HG02623 (cell line): ENCODE measurements at regions not wholly inside any gene's neighbourhood (a gene's known extent, or its start where the extent isn't known, plus 50 kb on each side); places are given as distances from the start of the nearest gene placed in this dataset.

Experiments
- ATAC-seq: cut with Tn5 transposase; IDR thresholded peaks from one replicate; pipeline ENCODE4 v1.9.1; 2021; ENCODE audit warnings: moderate library complexity; ENCODE audit not compliant: unreplicated experiment

DNA sequence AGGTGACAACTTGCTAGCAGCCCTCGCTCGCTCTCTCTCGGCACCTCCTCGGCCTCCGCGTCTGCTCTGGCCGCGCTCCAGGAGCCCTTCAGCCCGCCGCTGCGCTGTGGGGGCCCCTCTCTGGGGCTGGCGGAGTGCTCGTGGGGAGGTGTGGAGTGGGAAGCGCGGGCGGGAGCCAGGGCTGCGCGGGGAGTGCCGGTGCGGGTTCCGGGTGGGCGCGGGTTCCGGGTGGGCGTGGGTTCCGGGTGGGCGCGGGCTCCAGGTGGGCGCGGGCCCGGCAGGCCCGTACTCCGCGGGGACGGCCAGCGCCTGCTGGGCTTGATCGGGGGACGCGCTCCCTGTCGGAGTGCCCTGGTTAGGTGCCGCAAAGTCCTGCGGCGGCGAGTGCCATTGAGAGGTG, 384.3 kb downstream of the GPM6A start:
- no peak for ATAC-seq

DNA sequence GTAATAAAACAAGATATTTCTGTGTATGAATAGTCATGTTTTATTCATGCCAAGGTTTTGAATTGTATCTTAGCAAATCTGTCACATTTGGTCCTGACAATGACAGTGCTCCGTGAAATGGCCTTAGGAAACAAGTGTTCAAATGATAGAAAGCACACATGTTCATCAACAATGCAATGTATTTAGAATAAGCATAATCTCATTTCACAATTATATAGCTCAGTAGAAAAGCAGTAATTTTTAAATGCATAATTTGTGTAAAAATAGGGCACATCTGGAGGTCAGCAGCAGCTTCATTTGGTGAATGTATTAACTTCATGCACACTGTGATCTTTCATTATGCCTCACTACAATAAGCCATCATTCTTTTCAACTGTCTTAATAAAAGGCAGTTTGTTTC, 380.4 kb downstream of the GPM6A start:
- no peak for ATAC-seq

DNA sequence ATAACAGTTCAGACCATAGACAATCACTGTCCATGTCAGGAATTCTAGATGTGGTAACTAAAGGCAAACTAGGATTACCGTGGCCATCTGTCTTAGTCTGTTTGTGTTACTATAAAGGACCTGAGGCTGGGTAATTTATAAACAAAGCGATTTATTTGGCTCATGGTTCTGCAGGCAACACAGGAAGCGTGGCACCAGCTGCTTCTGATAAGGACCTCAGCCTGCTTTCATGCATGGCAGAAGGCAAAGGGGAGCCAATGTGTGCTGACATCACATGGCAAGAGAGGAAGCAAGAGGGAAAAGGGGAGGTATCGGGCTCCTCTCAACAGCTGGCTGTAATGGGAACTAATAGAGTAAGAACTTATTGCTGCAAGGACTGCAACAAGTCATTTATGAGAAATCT, 376.7 kb downstream of the GPM6A start:
- no peak for ATAC-seq

- ATAC-seq = no peak
Observed at GRCh38 chr4:175436196-175436595, 375.9 kb downstream of the GPM6A start.

DNA sequence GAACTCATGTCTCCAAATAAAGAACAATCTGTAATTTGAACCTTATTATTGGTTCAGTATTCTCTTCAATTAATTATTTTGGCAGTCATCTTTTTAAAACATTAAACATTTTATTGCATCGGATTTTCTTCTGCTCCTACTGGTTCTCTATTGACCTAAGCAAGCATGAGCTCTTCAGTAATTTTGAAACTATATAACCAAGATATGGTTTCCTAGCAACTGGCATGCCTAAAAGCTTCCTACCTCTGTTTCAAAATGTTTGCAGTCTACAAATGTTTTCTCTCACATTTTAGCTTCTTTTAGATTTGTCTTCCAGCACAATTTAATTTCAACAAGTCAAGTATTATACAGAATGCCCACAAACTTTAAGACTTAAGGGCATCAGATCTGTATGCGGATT, 371.3 kb downstream of the GPM6A start:
- ATAC-seq = no peak

DNA sequence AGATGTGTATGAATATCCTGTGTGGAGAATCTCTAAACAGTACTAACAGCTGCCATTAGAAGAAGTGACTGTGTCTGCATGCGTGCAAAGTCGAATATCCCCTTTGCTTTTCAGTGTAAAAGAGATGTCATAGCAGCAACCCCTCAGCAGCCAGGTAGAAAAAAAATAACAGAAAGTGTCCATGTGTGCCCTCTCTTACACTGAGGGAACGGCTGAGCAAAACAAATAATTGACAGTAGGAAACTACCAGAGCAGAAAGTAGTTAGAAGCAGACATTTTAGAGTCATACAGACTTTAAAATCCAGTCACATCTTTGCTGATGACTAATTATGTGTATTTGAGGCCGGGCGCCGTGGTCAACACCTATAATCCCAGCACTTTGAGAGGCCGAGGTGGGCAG, 370.8 kb downstream of the GPM6A start:
- ATAC-seq = no peak

DNA sequence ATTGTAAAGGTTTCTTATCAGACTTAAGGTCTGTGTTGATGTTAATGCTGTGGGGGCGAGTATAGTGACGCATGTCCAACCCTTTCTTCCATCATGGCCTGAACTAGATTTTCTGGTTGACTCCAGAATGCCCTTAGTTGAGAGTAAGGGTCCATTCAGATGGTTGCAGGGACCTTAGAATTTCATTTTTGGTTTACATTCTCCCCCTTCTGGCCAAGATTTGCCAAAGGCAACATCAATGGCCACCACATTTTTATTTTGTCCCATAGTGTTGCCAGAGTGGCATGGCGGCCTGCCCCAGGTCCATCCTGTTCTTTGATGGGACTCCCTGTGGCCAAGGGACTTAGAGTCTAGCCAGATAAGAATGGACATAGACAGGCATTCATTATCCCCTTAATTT, 368.5 kb downstream of the GPM6A start:
- ATAC-seq = no peak

DNA sequence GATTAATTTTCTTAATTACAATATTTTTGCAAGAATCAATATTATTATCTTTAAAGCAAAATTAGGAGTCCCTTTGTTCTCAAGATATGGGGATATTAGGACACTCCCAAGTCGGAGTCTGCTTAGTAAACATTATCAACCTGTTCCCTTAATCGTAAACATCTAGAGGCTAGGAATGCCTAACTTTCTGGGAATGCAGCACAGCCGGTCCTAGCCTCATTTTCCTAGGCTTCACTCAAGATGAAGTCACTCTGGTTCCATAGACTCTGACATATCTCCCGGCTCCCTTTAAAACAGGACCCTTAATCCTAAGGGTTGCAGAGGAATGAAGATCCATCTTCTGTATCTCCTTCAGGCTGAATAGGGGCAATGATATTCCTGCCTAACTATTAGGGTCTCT, 367.6 kb downstream of the GPM6A start:
- ATAC-seq = no peak

- ATAC-seq = no peak
Observed at GRCh38 chr4:175447016-175447415, 365.0 kb downstream of the GPM6A start.

DNA sequence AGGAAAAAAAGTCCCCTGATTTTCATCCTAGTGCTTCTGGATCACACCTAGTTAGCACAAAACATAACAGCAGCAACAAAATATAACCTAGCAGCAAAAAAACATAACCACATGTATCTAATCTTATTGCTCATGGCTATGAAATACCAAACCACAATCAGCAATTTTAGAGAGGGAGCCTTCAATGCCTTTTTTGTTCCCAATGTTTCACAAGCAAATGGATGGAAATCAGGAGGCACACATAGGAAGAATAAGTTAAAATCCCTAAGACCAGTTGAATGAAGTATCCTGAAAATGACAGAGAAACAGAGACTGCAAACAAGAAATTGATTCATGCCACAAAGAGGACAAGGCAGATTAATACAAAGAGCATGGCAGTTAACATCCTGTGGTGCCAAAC, 361.6 kb downstream of the GPM6A start:
- ATAC-seq = no peak

- no peak for ATAC-seq
Observed at GRCh38 chr4:175451238-175451965, 360.7 kb downstream of the GPM6A start.

DNA sequence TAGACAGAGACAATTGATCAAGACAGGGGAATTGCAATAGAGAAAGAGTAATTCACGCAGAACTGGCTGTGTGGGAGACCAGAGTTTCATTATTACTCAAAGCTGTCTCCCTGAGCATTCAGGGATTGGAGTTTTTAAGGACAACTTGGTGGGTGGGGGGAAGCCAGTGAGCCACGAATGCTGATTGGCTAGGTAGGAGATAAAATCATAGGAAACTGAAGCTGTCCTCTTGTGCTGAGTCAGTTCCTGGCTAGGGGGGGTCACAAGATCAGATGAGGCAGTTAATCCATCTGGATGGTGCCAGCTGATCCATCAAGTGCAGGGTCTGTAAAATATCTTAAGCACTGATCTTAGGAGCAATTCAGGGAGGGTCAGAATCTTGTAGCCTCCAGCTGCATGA, 358.6 kb downstream of the GPM6A start:
- ATAC-seq = no peak

DNA sequence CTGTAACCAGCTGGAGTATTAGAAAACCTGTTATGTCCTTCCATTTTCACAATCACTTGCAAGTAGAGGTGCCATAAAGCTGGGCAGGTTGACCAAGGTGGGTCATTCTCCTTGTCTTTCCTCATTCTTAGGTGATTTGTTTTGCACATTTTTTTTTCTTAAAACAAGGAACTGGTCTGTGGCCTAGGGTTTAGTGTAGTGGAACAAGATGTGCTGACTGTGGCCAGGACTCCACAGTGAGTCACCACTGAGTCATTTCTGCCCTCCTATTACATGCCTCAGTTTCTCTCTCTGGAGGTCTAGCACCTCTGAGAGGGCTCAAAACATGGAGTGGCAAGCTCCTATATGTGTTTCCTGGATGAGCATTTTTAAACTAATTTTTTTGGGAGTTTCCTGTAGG, 355.9 kb downstream of the GPM6A start:
- no peak for ATAC-seq

DNA sequence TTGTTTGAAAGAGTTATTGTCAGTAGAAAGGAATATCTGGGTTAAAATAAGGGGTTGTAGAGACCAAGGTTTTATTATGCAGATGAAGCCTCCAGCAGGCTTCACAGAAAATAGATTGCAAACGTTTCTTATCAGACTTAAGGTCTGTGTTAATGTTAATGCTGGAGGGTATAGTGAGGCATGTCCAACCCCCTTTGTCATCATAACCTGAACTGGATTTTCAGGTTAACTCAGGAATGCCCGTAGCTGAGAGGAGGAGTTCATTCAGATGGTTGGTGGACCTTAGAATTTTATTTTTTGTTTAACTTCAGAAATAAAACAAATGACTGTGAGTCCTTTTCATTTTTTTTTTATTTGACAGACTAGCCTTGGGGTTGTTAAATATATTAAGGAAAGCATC, 354.1 kb downstream of the GPM6A start:
- no peak for ATAC-seq

DNA sequence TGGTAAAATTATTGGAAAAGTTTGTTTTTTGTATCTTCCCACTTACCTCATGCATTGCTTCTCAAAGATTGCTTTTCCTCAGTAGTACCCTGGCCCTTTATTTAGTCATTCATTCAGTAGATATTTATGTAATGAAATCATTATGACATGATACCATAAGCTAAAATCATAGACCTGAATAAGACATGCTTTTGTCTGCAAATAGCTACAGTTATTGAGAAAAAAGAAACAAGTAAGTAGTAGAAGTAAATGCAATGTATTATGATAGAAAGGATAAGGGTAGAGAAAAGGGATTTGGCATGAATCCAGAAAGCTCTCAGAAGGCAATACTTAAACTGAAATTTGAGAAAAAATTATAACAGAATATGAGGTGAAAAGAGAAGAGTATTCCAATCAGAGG, 352.5 kb downstream of the GPM6A start:
- ATAC-seq = no peak

- ATAC-seq = no peak
Observed at GRCh38 chr4:175460414-175460813, 351.6 kb downstream of the GPM6A start.

- no peak for ATAC-seq
Observed at GRCh38 chr4:175469514-175469913, 342.6 kb downstream of the GPM6A start.

DNA sequence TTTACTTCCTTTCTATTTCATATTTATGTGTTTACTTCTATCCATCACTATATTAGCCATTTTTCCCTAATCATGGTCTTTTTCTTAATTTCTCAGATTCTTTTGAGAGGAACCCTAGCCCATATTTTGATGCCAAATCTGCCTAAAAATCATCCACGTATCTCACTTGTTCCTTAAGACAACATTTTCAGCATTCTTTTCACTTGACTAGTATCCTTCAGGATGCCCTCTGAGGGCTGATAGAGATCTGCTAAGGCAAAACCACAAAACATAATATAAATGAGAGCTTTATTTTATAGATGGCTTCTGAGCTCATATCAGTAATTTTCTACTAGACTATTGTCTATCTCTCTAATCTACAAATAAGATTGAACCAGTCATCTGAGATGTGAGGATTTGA, 341.9 kb downstream of the GPM6A start:
- ATAC-seq = no peak

- ATAC-seq = no peak
Observed at GRCh38 chr4:175480404-175480803, 331.7 kb downstream of the GPM6A start.

DNA sequence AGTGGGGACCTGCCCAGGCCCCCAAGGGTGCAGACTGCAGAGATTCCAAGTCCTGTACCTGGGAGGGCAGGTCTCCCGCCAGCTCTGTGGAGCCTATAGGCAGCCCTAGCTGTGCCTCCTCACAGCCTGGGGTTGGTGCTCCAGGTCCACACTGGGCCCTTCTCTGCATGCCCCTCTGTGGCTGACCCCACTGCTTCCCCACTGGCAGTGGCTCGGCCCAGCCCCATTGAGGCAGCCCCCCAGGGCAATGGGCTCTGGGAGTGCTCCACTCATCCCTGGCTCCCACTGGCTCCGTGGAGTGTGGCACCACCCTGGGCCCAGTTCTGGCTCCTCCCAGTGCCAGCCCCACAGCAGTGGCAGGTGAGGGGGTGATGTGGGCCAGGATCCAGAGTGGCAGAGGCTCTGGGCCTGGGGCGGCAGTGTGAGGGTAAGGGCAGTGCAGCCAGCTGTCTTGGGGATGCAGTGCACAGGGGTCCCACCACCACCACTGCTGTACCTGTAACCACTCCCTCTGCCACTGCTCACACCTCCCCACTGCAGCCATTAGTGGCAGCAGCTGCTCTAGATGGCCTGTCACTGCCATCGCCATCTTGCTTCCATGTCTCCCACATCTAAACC, 312.2 kb downstream of the GPM6A start:
- ATAC-seq = no peak

GRCh38 chr4:175504318-175504717, 307.7 kb downstream of the GPM6A start:
- no peak for ATAC-seq

DNA sequence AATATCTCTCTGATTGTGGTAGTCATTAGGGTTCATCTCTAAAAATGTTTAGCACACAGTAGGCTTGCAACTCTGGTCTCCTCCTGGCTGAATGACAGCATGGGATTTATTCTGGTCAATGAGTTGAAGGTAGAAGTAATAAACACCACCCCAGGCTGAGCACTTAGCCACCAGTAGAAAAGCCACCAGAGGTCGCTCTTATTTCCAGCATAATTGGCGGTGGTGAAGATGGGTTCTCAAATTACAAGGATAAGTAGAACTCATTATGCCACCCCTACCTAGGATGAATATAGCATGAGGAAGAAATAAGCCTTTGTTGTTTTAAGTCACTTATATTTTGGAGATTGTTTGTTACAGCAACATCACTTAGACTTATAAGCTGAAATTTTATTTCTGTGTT, 302.7 kb downstream of the GPM6A start:
- ATAC-seq = no peak

GRCh38 chr4:175511861-175512260, 300.2 kb downstream of the GPM6A start:
- ATAC-seq = no peak
